A673 (cell line): ENCODE measurements at regions not wholly inside any gene's neighbourhood (a gene's known extent, or its start where the extent isn't known, plus 50 kb on each side); places are given as distances from the start of the nearest gene placed in this dataset.

Source experiments
- BruUV-seq: library from RNA; stranded (reverse); fragments of 400-500 nt; replicated peaks from 2 replicates; lab custom pipeline; 2021; lab: Mats Ljungman, UMichigan
- CTCF ChIA-PET: fragments of 300-600 bp; sonication (Branson Sonifier 250); formaldehyde crosslinking; loops from one replicate; lab custom pipeline; 2022; ENCODE audit warnings: antibody characterized with exemption; lab: Charles Lee
- POLR2A ChIA-PET: fragments of 300-600 bp; sonication (Branson Sonifier 250); formaldehyde crosslinking; loops from one replicate; lab custom pipeline; 2022; ENCODE audit warnings: antibody characterized with exemption; ENCODE audit not compliant: low non-redundant PET; lab: Charles Lee
- DNase-seq: peaks from one replicate; pipeline ENCODE4 v3.0.0-alpha.2; 2015; ENCODE audit warnings: low spot score
- H3K27ac ChIP-seq: fragments of 200-600 bp; sonication (generic); 2 replicates; pipeline ENCODE4 v1.5.1; 2016; ENCODE audit warnings: mixed run types, low read depth, mild to moderate bottlenecking, mixed read lengths, antibody characterized with exemption, low read length; ENCODE audit not compliant: poor library complexity, severe bottlenecking
- H3K27me3 ChIP-seq: fragments of 200-600 bp; sonication (generic); replicated peaks from 2 replicates; pipeline ENCODE4 v1.6.1; 2017; ENCODE audit warnings: mixed run types, low read depth, mild to moderate bottlenecking, mixed read lengths, antibody characterized with exemption, low read length; ENCODE audit not compliant: insufficient read depth, poor library complexity
- H3K36me3 ChIP-seq: fragments of 200-600 bp; sonication (generic); 2 replicates; pipeline ENCODE4 v1.6.1; 2016; ENCODE audit warnings: mixed run types, mild to moderate bottlenecking, mixed read lengths, antibody characterized with exemption, low read length; ENCODE audit not compliant: insufficient read depth, poor library complexity, severe bottlenecking
- H3K4me1 ChIP-seq: fragments of 200-600 bp; sonication (generic); 2 replicates; pipeline ENCODE4 v1.6.1; 2017; ENCODE audit warnings: mixed run types, mild to moderate bottlenecking, mixed read lengths, antibody characterized with exemption, low read length; ENCODE audit not compliant: insufficient read depth, poor library complexity, severe bottlenecking
- H3K4me3 ChIP-seq: fragments of 200-600 bp; sonication (generic); 2 replicates; pipeline ENCODE4 v1.5.1; 2016; ENCODE audit warnings: low read depth, mixed run types, mild to moderate bottlenecking, mixed read lengths, low read length; ENCODE audit not compliant: poor library complexity, severe bottlenecking
- H3K9me3 ChIP-seq: fragments of 200-600 bp; sonication (generic); 2 replicates; pipeline ENCODE4 v1.6.1; 2016; ENCODE audit warnings: mixed run types, low read depth, mild to moderate bottlenecking, mixed read lengths, antibody characterized with exemption, low read length; ENCODE audit not compliant: poor library complexity, severe bottlenecking
- EZH2 ChIP-seq: fragments of 200-600 bp; sonication (generic); IDR thresholded peaks from 2 replicates; pipeline ENCODE4 v1.6.1; 2017; ENCODE audit warnings: borderline replicate concordance, low read depth, mild to moderate bottlenecking, mixed read lengths, antibody characterized with exemption, low read length; ENCODE audit not compliant: poor library complexity, severe bottlenecking
- intact Hi-C: fragments of 100-400 bp; cut with micrococcal nuclease; formaldehyde crosslinking; loops from one replicate; pipeline ENCODE4 v1.10.0; 2022; ENCODE audit not compliant: unreplicated experiment
- TF ChIP-seq, protein P1 (sequence below): fragments of 300-800, 200-600 bp; sonication (generic); conservative IDR thresholded peaks from 2 replicates; pipeline ENCODE4 v1.5.1; 2017; ENCODE audit warnings: low read depth, mild to moderate bottlenecking, antibody characterized with exemption, low read length, moderate library complexity, mixed read lengths

DNA sequence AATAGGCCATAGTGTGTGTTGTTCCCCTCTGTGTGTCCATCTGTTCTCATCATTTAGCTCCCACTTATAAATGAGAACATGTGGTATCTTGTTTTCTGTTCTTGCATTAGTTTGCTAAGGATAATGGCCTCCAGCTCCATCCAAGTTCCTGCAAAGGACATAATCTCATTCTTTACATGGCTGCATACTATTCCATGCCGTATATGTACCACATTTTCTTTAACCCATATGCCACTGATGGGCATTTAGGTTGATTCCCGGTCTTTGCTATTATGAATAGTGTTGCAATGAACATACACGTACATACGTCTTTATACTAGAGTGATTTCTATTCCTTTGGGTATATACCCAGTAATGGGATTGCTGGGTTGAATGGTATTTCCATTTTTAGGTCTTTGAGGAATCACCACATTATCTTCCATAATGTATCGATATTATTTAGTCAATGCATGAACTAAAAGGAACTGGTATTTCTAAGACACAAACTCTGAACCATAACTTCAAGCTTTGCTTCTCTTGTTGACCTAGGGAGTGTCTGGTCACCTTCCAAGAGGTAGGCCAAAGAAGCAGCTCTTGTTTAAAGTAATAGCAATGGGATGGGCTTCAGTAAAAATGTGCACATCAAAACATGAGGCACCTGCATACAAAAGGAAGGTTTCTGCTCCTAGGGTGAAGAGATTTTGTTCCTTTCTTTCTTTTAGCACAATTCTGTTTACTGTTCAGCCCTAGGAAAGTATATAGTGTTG is 343.0 kb upstream of the ARID1B start:
- intact Hi-C loops, result no loop called here
- Histone ChIP-seq H3K4me1 (no peaks in the 10 kb centered on the region), H3K4me3 (no peak overlapping the region), H3K27me3 (no peaks in the 10 kb centered on the region), H3K36me3 (no peaks in the 10 kb centered on the region), H3K9me3 (no peaks in the 10 kb centered on the region), H3K27ac (no peak overlapping the region)
- CTCF ChIA-PET, result no interaction called here
- TF ChIP-seq, protein P1, sequence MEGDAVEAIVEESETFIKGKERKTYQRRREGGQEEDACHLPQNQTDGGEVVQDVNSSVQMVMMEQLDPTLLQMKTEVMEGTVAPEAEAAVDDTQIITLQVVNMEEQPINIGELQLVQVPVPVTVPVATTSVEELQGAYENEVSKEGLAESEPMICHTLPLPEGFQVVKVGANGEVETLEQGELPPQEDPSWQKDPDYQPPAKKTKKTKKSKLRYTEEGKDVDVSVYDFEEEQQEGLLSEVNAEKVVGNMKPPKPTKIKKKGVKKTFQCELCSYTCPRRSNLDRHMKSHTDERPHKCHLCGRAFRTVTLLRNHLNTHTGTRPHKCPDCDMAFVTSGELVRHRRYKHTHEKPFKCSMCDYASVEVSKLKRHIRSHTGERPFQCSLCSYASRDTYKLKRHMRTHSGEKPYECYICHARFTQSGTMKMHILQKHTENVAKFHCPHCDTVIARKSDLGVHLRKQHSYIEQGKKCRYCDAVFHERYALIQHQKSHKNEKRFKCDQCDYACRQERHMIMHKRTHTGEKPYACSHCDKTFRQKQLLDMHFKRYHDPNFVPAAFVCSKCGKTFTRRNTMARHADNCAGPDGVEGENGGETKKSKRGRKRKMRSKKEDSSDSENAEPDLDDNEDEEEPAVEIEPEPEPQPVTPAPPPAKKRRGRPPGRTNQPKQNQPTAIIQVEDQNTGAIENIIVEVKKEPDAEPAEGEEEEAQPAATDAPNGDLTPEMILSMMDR, result no peak
- TF ChIP-seq EZH2, result no peak
- no TSS peak for BruUV-seq
- no peak for DNase-seq
- POLR2A ChIA-PET, result no interaction called here

DNA sequence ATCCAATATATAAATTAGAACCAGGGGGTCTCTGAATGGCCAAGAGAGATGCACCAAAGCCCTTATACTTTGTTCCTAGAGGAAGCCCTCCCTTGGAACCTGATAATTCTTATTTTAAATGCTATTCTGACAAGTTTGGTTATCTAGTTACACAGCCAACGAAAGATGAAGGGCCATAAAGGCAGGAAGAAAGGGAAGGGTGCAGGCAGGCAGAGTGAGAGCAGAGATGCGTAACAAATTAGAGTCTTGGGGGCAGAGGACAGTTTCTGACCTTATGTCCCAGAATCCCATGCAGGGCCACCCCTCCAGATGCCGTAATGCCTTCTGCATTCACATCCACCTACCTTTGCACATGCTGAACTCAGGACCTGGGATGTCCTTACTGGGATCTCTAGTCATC is 344.6 kb upstream of the ARID1B start:
- Histone ChIP-seq H3K4me1 (no peaks in the 10 kb centered on the region), H3K36me3 (no peaks in the 10 kb centered on the region), H3K27me3 (no peaks in the 10 kb centered on the region), H3K4me3 (no peak overlapping the region), H3K27ac (no peak overlapping the region), H3K9me3 (no peaks in the 10 kb centered on the region)
- POLR2A ChIA-PET, result no interaction called here
- BruUV-seq, result no TSS peak
- DNase-seq, result no peak
- TF ChIP-seq EZH2, result no peak
- TF ChIP-seq, protein P1, result no peak
- intact Hi-C loops, result no loop called here
- CTCF ChIA-PET, result no interaction called here

DNA sequence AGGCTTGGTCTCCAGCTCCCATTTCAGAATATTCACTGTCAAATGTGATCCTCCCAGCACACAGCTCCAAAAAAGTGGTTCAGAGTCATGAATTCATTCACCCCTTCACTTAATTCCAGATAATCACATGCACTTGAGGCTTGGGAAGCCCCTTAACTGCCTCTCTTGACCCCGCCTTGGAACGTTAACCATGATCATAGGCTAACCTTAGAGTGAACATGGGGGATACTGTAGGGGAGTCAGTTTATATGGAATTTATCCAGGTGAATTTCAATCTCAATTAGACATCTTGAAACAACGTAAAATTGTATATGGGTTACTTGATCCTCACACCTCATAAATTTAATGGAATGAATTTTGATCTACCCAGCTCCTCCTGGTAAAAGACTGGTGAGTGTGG is 346.8 kb upstream of the ARID1B start:
- no TSS peak for BruUV-seq
- Histone ChIP-seq H3K36me3 (no peaks in the 10 kb centered on the region), H3K9me3 (no peaks in the 10 kb centered on the region), H3K27me3 (no peaks in the 10 kb centered on the region), H3K4me3 (no peak overlapping the region), H3K4me1 (no peaks in the 10 kb centered on the region), H3K27ac (no peak overlapping the region)
- intact Hi-C loops, result no loop called here
- TF ChIP-seq, protein P1, result no peak
- TF ChIP-seq EZH2, result no peak
- POLR2A ChIA-PET, result no interaction called here
- CTCF ChIA-PET, result no interaction called here
- DNase-seq, result no peak
